ENCODE measurements at regions not wholly inside any gene's neighbourhood (a gene's known extent, or its start where the extent isn't known, plus 50 kb on each side); places are given as distances from the start of the nearest gene placed in this dataset.

DNA sequence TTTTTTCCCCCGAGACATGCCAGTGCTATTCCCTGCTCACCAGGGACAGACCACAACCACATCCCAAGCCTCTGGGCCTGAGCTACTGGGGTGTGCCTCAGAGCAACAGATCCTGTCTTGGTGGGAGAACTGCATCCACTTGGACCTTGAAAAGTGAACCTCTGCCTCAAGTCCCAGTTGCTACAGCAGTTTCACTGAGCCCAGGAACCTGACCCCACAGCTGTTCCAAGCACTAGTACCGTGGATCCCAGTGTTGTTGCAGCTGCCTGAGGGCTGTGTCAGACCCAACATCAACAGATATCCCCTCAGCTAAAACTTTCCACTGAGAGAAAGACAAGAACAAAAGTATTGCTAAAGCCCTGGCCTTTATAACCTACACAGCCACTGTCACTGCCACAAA lies 373.0 kb downstream of the PLPP3 start:
- TF ChIP-seq EP300 (IDR thresholded peaks at IDR 0.05; ENCODE audit: low read depth) (no peak), POLR2A (IDR thresholded peaks at IDR 0.05) (no peak), POLR2AphosphoS5 (IDR thresholded peaks at IDR 0.05) (no peak)
- TF ChIP-seq, protein P1, sequence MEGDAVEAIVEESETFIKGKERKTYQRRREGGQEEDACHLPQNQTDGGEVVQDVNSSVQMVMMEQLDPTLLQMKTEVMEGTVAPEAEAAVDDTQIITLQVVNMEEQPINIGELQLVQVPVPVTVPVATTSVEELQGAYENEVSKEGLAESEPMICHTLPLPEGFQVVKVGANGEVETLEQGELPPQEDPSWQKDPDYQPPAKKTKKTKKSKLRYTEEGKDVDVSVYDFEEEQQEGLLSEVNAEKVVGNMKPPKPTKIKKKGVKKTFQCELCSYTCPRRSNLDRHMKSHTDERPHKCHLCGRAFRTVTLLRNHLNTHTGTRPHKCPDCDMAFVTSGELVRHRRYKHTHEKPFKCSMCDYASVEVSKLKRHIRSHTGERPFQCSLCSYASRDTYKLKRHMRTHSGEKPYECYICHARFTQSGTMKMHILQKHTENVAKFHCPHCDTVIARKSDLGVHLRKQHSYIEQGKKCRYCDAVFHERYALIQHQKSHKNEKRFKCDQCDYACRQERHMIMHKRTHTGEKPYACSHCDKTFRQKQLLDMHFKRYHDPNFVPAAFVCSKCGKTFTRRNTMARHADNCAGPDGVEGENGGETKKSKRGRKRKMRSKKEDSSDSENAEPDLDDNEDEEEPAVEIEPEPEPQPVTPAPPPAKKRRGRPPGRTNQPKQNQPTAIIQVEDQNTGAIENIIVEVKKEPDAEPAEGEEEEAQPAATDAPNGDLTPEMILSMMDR (IDR thresholded peaks at IDR 0.05), result no peak
